ENCODE measurements at regions not wholly inside any gene's neighbourhood (a gene's known extent, or its start where the extent isn't known, plus 50 kb on each side); places are given as distances from the start of the nearest gene placed in this dataset.
"Not testable (repeated sequence)": the region's sequence is repeated elsewhere in the genome, so short reads cannot be mapped to it uniquely, and the experiment has no call there.

DNA sequence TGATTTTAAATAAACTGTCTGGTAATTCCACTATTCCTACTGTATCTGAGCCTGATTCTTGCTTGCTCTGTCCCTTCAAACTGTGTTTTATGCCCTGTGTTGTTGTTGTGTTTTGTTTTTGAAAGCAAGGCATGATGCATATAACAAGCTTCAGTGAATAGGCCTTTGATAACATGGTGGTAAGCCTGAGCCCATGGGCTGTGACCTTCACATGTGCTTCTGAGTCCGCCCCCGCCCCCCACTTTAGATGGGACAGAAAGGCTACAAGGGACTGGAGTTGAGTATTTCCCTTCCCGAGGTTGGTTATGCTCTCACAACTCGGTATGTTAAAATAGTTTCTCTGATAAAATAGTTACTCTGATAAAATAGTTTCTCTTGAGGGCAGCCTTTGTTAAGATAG is 119.0 kb upstream of the WNT7A start:
- no peak overlapping the region for H3K4me3 Mint-ChIP-seq
- no peaks in the 10 kb centered on the region for H3K36me3 Mint-ChIP-seq
- H3K4me1 Mint-ChIP-seq = no peaks in the 10 kb centered on the region
- no peak overlapping the region for H3K27ac Mint-ChIP-seq
- DNase-seq (no peak), ATAC-seq (no peak)
- H3K9me3 Mint-ChIP-seq (ENCODE audit: low read depth) = peaks cover 2% of the 10 kb centered on the region
- CTCF ChIA-PET = no interaction called here
- H3K27me3 Mint-ChIP-seq = peaks cover 4% of the 10 kb centered on the region

DNA sequence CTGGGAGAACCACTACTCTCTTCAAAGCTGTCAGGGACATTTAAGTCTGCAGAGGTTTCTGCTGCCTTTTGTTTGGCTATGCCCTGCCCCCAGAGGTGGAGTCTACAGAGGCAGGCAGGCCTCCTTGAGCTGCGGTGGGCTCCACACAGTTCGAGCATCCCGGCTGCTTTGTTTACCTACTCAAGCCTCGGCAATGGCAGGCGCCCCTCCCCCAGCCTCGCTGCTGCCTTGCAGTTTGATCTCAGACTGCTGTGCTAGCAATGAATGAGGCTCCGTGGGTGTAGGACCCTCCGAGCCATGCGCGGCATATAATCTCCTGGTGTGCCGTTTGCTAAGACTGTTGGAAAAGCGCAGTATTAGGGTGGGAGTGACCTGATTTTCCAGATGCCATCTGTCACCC is 115.3 kb upstream of the WNT7A start:
- CTCF ChIA-PET; H3K27ac Mint-ChIP-seq; DNase-seq; H3K27me3 Mint-ChIP-seq; H3K4me1 Mint-ChIP-seq; H3K4me3 Mint-ChIP-seq; H3K36me3 Mint-ChIP-seq; H3K9me3 Mint-ChIP-seq (ENCODE audit: low read depth); ATAC-seq: not testable (repeated sequence)

GRCh38 chr3:13988925-13989324 is 109.1 kb upstream of the WNT7A start:
- CTCF ChIA-PET; H3K9me3 Mint-ChIP-seq (ENCODE audit: low read depth); H3K27me3 Mint-ChIP-seq; DNase-seq; H3K4me1 Mint-ChIP-seq; H3K36me3 Mint-ChIP-seq; H3K4me3 Mint-ChIP-seq; ATAC-seq; H3K27ac Mint-ChIP-seq: not testable (repeated sequence)

DNA sequence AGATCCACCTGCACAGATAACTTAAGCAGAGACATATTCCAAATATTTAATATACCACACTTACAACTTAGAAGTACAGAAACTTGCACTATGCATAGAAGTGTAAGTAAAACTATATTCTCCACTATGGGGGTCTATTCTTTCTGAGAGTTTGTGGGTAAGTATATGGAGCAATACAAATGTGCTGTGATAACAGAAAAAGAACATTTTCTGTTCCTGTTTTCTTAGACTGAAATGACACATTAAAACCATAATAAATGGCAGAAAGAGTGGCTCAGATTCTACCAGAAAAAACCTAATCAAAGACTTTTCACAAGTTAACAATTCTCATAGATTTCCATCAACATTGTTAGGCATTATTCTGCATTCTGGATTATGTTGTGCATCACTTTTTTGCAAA is 96.6 kb upstream of the WNT7A start:
- Mint-ChIP-seq H3K9me3 (ENCODE audit: low read depth) (peaks cover 17% of the 10 kb centered on the region), H3K4me3 (no peak overlapping the region), H3K27ac (no peak overlapping the region), H3K4me1 (no peaks in the 10 kb centered on the region), H3K36me3 (no peaks in the 10 kb centered on the region), H3K27me3 (peaks cover 2% of the 10 kb centered on the region)
- ATAC-seq (no peak), DNase-seq (no peak)
- CTCF ChIA-PET = no interaction called here

GRCh38 chr3:13975686-13976085 is 95.8 kb upstream of the WNT7A start:
- peaks cover 19% of the 10 kb centered on the region for H3K9me3 Mint-ChIP-seq (ENCODE audit: low read depth)
- H3K36me3 Mint-ChIP-seq = no peaks in the 10 kb centered on the region
- no peaks in the 10 kb centered on the region for H3K4me1 Mint-ChIP-seq
- peaks cover 2% of the 10 kb centered on the region for H3K27me3 Mint-ChIP-seq
- no peak for ATAC-seq
- H3K27ac Mint-ChIP-seq = no peak overlapping the region
- H3K4me3 Mint-ChIP-seq = no peak overlapping the region
- CTCF ChIA-PET = no interaction called here
- no peak for DNase-seq

- Mint-ChIP-seq H3K36me3 (no peaks in the 10 kb centered on the region), H3K27me3 (no peaks in the 10 kb centered on the region), H3K4me1 (no peaks in the 10 kb centered on the region), H3K27ac (no peak overlapping the region), H3K4me3 (no peak overlapping the region), H3K9me3 (ENCODE audit: low read depth) (peaks cover 19% of the 10 kb centered on the region)
- DNase-seq = no peak
- CTCF ChIA-PET = no interaction called here
- ATAC-seq = no peak
Observed at GRCh38 chr3:13972679-13973379, 93.0 kb upstream of the WNT7A start.

DNA sequence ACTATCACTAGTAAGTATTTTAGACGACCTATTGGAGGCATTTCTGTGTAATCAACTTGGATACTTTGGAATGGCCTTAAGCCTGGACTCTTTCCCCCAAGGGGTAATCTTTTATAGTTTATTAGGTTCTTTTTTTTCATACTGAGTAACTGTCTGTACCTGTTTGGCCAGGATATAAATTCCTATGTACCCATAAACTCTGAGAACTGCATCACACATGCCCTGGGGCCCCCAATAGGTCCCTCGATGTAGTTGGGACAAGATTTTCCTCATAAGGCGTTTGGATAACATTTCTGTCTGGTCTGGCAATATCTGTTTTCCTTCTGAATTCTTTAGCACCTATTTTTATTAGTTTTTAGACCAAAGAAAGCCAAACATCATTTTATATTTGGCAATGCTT is 86.4 kb upstream of the WNT7A start:
- no peak overlapping the region for H3K27ac Mint-ChIP-seq
- peaks cover 9% of the 10 kb centered on the region for H3K27me3 Mint-ChIP-seq
- no peak for DNase-seq
- H3K4me3 Mint-ChIP-seq = no peak overlapping the region
- ATAC-seq = no peak
- H3K4me1 Mint-ChIP-seq = peaks cover 4% of the 10 kb centered on the region
- peaks cover 2% of the 10 kb centered on the region for H3K9me3 Mint-ChIP-seq (ENCODE audit: low read depth)
- CTCF ChIA-PET = no interaction called here
- H3K36me3 Mint-ChIP-seq = no peaks in the 10 kb centered on the region

GRCh38 chr3:13963137-13963886 is 83.4 kb upstream of the WNT7A start:
- ATAC-seq = no peak
- Mint-ChIP-seq H3K36me3 (no peaks in the 10 kb centered on the region), H3K27ac (no peak overlapping the region), H3K4me3 (no peak overlapping the region), H3K9me3 (ENCODE audit: low read depth) (no peaks in the 10 kb centered on the region), H3K4me1 (peaks cover 4% of the 10 kb centered on the region), H3K27me3 (peaks cover 12% of the 10 kb centered on the region)
- no peak for DNase-seq
- CTCF ChIA-PET = interaction anchor here (0.6 kb wide), 1 partner anchor 933 kb away, joined by 3 read pairs; no protein-coding TSS in a partner anchor

GRCh38 chr3:13954741-13955483 is 75.0 kb upstream of the WNT7A start:
- Mint-ChIP-seq H3K9me3 (ENCODE audit: low read depth) (peaks cover 3% of the 10 kb centered on the region), H3K27me3 (peaks cover 2% of the 10 kb centered on the region), H3K36me3 (no peaks in the 10 kb centered on the region), H3K4me1 (no peaks in the 10 kb centered on the region), H3K4me3 (no peak overlapping the region), H3K27ac (no peak overlapping the region)
- CTCF ChIA-PET = no interaction called here
- DNase-seq (no peak), ATAC-seq (no peak)

DNA sequence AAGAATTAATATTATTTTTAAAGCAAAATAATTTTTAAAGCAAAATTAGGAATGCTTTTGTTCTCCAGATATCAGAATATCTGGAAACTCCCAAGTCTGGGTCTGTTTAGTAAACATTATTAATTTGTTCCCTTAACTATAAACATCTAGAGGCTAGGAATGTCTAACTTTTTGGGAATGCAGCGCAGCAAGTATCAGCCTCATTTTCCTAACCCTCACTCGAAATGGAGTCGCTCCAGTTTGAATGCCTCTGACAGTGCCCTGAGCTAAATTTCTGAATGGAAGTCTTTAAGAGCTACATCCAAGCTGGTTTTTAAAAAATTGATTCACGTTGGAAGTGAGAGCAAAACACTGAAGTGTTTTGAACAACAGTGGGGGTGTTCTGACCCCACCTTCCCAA is 74.4 kb upstream of the WNT7A start:
- no peaks in the 10 kb centered on the region for H3K4me1 Mint-ChIP-seq
- no peak overlapping the region for H3K4me3 Mint-ChIP-seq
- CTCF ChIA-PET = no interaction called here
- H3K27ac Mint-ChIP-seq = no peak overlapping the region
- H3K36me3 Mint-ChIP-seq = no peaks in the 10 kb centered on the region
- no peak for ATAC-seq
- peaks cover 2% of the 10 kb centered on the region for H3K27me3 Mint-ChIP-seq
- no peak for DNase-seq
- peaks cover 3% of the 10 kb centered on the region for H3K9me3 Mint-ChIP-seq (ENCODE audit: low read depth)

GRCh38 chr3:13951184-13951583 is 71.3 kb upstream of the WNT7A start:
- Mint-ChIP-seq H3K27ac (no peak overlapping the region), H3K27me3 (peaks cover 2% of the 10 kb centered on the region), H3K4me3 (no peak overlapping the region), H3K4me1 (no peaks in the 10 kb centered on the region), H3K9me3 (ENCODE audit: low read depth) (peaks cover 6% of the 10 kb centered on the region), H3K36me3 (no peaks in the 10 kb centered on the region)
- CTCF ChIA-PET = no interaction called here
- ATAC-seq (no peak), DNase-seq (no peak)

DNA sequence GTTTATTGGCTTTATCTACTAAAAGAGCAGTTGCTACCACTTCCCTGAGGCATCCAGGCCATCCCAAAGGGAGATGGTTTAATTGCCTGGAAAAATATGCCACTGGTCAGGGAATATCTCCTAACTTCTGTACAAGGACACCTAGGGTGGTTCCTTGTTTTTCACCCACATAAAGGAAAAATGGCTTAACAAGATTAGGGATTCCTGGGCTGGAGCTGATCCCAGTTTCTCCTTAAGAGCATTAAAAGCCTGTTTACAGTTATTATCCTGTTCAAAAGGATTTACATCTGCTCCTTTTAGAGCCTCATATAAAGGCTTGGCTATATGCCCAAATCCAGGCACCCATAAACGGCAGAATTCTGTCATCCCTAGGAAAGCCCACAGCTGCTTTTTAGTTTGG is 70.2 kb upstream of the WNT7A start:
- no peak for DNase-seq
- H3K9me3 Mint-ChIP-seq (ENCODE audit: low read depth) = peaks cover 5% of the 10 kb centered on the region
- no peak overlapping the region for H3K4me3 Mint-ChIP-seq
- H3K27me3 Mint-ChIP-seq = peaks cover 5% of the 10 kb centered on the region
- ATAC-seq = no peak
- H3K27ac Mint-ChIP-seq = no peak overlapping the region
- H3K4me1 Mint-ChIP-seq = no peaks in the 10 kb centered on the region
- no peaks in the 10 kb centered on the region for H3K36me3 Mint-ChIP-seq
- CTCF ChIA-PET = no interaction called here

GRCh38 chr3:13947912-13948311 is 68.0 kb upstream of the WNT7A start:
- no peak overlapping the region for H3K27ac Mint-ChIP-seq
- DNase-seq = no peak
- no peak for ATAC-seq
- CTCF ChIA-PET = no interaction called here
- H3K9me3 Mint-ChIP-seq (ENCODE audit: low read depth) = peaks cover 6% of the 10 kb centered on the region
- H3K4me3 Mint-ChIP-seq = no peak overlapping the region
- peaks cover 6% of the 10 kb centered on the region for H3K27me3 Mint-ChIP-seq
- H3K4me1 Mint-ChIP-seq = no peaks in the 10 kb centered on the region
- H3K36me3 Mint-ChIP-seq = no peaks in the 10 kb centered on the region

DNA sequence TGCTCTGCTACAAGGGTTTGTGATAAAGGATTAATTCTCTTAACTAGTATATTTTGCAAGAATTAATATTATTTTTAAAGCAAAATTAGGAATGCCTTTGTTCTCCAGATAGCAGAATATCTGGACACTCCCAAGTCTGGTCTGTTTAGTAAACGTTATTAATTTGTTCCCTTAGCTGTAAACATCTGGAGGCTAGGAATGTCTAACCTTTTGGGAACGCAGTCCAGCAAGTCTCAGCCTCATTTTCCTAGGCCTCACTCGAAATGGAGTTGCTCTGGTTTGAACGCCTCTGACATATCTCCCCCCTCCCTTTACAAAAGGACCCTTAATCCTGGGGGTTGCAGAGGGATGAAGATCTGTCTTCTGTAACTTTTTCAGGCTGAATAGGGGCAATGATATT is 59.3 kb upstream of the WNT7A start:
- ATAC-seq (no peak), DNase-seq (no peak)
- H3K36me3 Mint-ChIP-seq = no peaks in the 10 kb centered on the region
- no peaks in the 10 kb centered on the region for H3K9me3 Mint-ChIP-seq (ENCODE audit: low read depth)
- H3K4me1 Mint-ChIP-seq = no peaks in the 10 kb centered on the region
- H3K27ac Mint-ChIP-seq = no peak overlapping the region
- no peaks in the 10 kb centered on the region for H3K27me3 Mint-ChIP-seq
- CTCF ChIA-PET = no interaction called here
- H3K4me3 Mint-ChIP-seq = no peak overlapping the region

Data from activated CD8-positive, alpha-beta memory T cell treated with anti-CD3 and anti-CD28 coated beads, Interleukin-2, amount 10 ng/mL, durations not matched to agents 7 days and 5 days (primary cell).